HFFc6 (cell line): ENCODE measurements at regions not wholly inside any gene's neighbourhood (a gene's known extent, or its start where the extent isn't known, plus 50 kb on each side); places are given as distances from the start of the nearest gene placed in this dataset.

Source experiments
- DNase-seq: peaks from one replicate; pipeline ENCODE4 v3.0.0-alpha.2; 2018
- H3K27ac Mint-ChIP-seq: 2 replicates; pipeline ENCODE4 v1.8.0; 2020; ENCODE audit warnings: mild to moderate bottlenecking, mixed read lengths
- H3K27me3 Mint-ChIP-seq: 2 replicates; pipeline ENCODE4 v1.8.0; 2021; ENCODE audit warnings: mild to moderate bottlenecking, moderate library complexity, mixed read lengths; ENCODE audit not compliant: insufficient read depth
- H3K36me3 Mint-ChIP-seq: 2 replicates; pipeline ENCODE4 v1.8.0; 2021; ENCODE audit warnings: low read depth, mixed read lengths
- H3K4me1 Mint-ChIP-seq: 2 replicates; pipeline ENCODE4 v1.8.0; 2020; ENCODE audit warnings: low read depth, mixed read lengths
- H3K4me3 Mint-ChIP-seq: 2 replicates; pipeline ENCODE4 v1.8.0; 2020; ENCODE audit warnings: mild to moderate bottlenecking, moderate library complexity, mixed read lengths
- H3K9me3 Mint-ChIP-seq: 2 replicates; pipeline ENCODE4 v1.8.0; 2020; ENCODE audit warnings: mild to moderate bottlenecking, mixed read lengths
- CTCF ChIP-seq: fragments of 200-600 bp; sonication (generic); IDR thresholded peaks from 2 replicates; pipeline ENCODE4 v1.5.0; 2021; ENCODE audit warnings: antibody characterized with exemption, mild to moderate bottlenecking

GRCh38 chr3:124274051-124274450 lies 282.1 kb upstream of the ROPN1 start:
- H3K27me3 Mint-ChIP-seq, result peaks cover 6% of the 10 kb centered on the region; the same call in 1 of the 2 replicates
- H3K4me3 Mint-ChIP-seq, result no peak overlapping the region
- no peaks in the 10 kb centered on the region for H3K9me3 Mint-ChIP-seq
- no peaks in the 10 kb centered on the region for H3K36me3 Mint-ChIP-seq
- no peak for TF ChIP-seq CTCF
- H3K4me1 Mint-ChIP-seq, result peaks cover 24% of the 10 kb centered on the region
- no peak overlapping the region for H3K27ac Mint-ChIP-seq
- DNase-seq, result no peak

- no peaks in the 10 kb centered on the region for H3K36me3 Mint-ChIP-seq
- H3K4me1 Mint-ChIP-seq, result peaks cover 24% of the 10 kb centered on the region
- no peaks in the 10 kb centered on the region for H3K9me3 Mint-ChIP-seq
- TF ChIP-seq CTCF, result no peak
- no peak for DNase-seq
- H3K4me3 Mint-ChIP-seq, result no peak overlapping the region
- no peak overlapping the region for H3K27ac Mint-ChIP-seq
- H3K27me3 Mint-ChIP-seq, result peaks cover 14% of the 10 kb centered on the region
These were observed 283.5 kb upstream of the ROPN1 start for GRCh38 chr3:124275412-124275811.

GRCh38 chr3:124276133-124276532 lies 284.2 kb upstream of the ROPN1 start:
- no peaks in the 10 kb centered on the region for H3K9me3 Mint-ChIP-seq
- H3K4me1 Mint-ChIP-seq, result peaks cover 24% of the 10 kb centered on the region
- H3K36me3 Mint-ChIP-seq, result no peaks in the 10 kb centered on the region
- TF ChIP-seq CTCF, result no peak
- DNase-seq, result no peak
- no peak overlapping the region for H3K27ac Mint-ChIP-seq
- H3K4me3 Mint-ChIP-seq, result no peak overlapping the region
- H3K27me3 Mint-ChIP-seq, result peaks cover 14% of the 10 kb centered on the region

- no peak overlapping the region for H3K27ac Mint-ChIP-seq
These were observed 284.7 kb upstream of the ROPN1 start for GRCh38 chr3:124276539-124277143.

GRCh38 chr3:124277144-124277890 lies 285.4 kb upstream of the ROPN1 start:
- Mint-ChIP-seq H3K4me1 (peaks cover 29% of the 10 kb centered on the region), H3K36me3 (no peaks in the 10 kb centered on the region), H3K27me3 (peaks cover 18% of the 10 kb centered on the region), H3K4me3 (no peak overlapping the region), H3K27ac (no peak overlapping the region), H3K9me3 (no peaks in the 10 kb centered on the region)
- no peak for TF ChIP-seq CTCF
- DNase-seq, result no peak

More at GRCh38 chr3:124276539-124277143, 284.7 kb upstream of the ROPN1 start:
- Mint-ChIP-seq H3K4me3 (no peak overlapping the region), H3K27me3 (peaks cover 14% of the 10 kb centered on the region), H3K36me3 (no peaks in the 10 kb centered on the region), H3K4me1 (peaks cover 27% of the 10 kb centered on the region), H3K9me3 (no peaks in the 10 kb centered on the region)
- no peak for TF ChIP-seq CTCF
- no peak for DNase-seq
